Suprapubic skin (tissue), 4 donors: ENCODE measurements at regions not wholly inside any gene's neighbourhood (a gene's known extent, or its start where the extent isn't known, plus 50 kb on each side); places are given as distances from the start of the nearest gene placed in this dataset.

ENCODE experiments used
- DNase-seq, 2 donors: peaks; one replicate each; pipeline ENCODE4 v3.0.0-alpha.2; 2019; ENCODE audit warnings: low spot score in 2 of 2
- H3K27ac ChIP-seq: fragments of 200-600 bp; sonication (generic); one replicate; pipeline ENCODE4 v1.5.1; 2019
- H3K27me3 ChIP-seq: fragments of 200-600 bp; sonication (generic); one replicate; pipeline ENCODE4 v1.5.1; 2019
- H3K36me3 ChIP-seq: fragments of 200-600 bp; sonication (generic); one replicate; pipeline ENCODE4 v1.5.1; 2019
- H3K4me1 ChIP-seq: fragments of 200-600 bp; sonication (generic); one replicate; pipeline ENCODE4 v1.5.1; 2019
- H3K4me3 ChIP-seq: fragments of 200-600 bp; sonication (generic); one replicate; pipeline ENCODE4 v1.5.1; 2019; ENCODE audit warnings: mild to moderate bottlenecking
- H3K9me3 ChIP-seq: fragments of 200-600 bp; sonication (generic); one replicate; pipeline ENCODE4 v1.5.1; 2019
- EP300 ChIP-seq: sonication (generic); formaldehyde crosslinking; IDR thresholded peaks from one replicate; pipeline ENCODE4 v1.6.1; 2017; ENCODE audit warnings: antibody characterized with exemption
- POLR2A ChIP-seq, 2 donors: fragments of 450-650 bp; IDR thresholded peaks; one replicate each; pipeline ENCODE4 v1.6.1; 2017; ENCODE audit warnings: antibody characterized with exemption in 2 of 2, mild to moderate bottlenecking in 2 of 2, moderate library complexity in 2 of 2
- POLR2AphosphoS5 ChIP-seq, 3 donors: sonication (generic); formaldehyde crosslinking; IDR thresholded peaks; one replicate each; pipeline ENCODE4 v1.6.1; 2017; ENCODE audit warnings: antibody characterized with exemption in 3 of 3
- WGBS: methylation state at CpG from one replicate; pipeline ENCODE4 v1.1.5; 2018; 5-methylcytosine and 5-hydroxymethylcytosine counted together
- TF ChIP-seq, protein P1 (sequence below), 2 donors: fragments of 200-600 bp in 1 of 2; fragments of 450-650 bp in 1 of 2; sonication (generic) in 1 of 2; IDR thresholded peaks; one replicate each; pipeline ENCODE4 v1.5.1; 2016 to 2019; ENCODE audit warnings: antibody characterized with exemption in 2 of 2, mild to moderate bottlenecking in 1 of 2, moderate library complexity in 1 of 2

DNA sequence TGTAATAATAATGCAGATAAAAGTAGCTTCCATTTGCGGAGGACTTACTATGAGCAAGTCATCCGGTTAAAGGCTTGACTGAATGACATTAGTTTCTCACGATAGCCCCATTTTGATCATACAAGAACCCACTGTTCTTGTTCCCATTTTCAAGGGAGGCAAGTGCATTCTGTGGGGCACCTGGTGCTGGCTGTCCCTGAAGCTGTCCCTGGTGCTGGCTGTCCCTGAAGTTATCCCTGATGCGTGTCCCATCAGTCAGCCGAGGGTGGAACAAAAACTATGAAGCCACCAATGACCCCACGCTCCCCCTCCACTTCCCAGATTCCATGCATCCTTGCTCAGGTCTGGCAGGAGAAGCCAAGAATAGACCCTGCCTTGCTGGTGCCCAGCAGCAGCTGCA is 95.3 kb downstream of the EDN3 start:
- no peaks in the 10 kb centered on the region for H3K4me1 ChIP-seq
- peaks cover 62% of the 10 kb centered on the region for H3K27me3 ChIP-seq
- WGBS, result 85% methylated on average over 4 of the region's 6 CpGs
- DNase-seq, result no peak
- no peaks in the 10 kb centered on the region for H3K9me3 ChIP-seq
- H3K36me3 ChIP-seq, result no peaks in the 10 kb centered on the region
- H3K27ac ChIP-seq, result no peak overlapping the region
- TF ChIP-seq POLR2AphosphoS5 (IDR thresholded peaks at IDR 0.05) (no peak), POLR2A (IDR thresholded peaks at IDR 0.05) (no peak), EP300 (no peak)
- TF ChIP-seq, protein P1, sequence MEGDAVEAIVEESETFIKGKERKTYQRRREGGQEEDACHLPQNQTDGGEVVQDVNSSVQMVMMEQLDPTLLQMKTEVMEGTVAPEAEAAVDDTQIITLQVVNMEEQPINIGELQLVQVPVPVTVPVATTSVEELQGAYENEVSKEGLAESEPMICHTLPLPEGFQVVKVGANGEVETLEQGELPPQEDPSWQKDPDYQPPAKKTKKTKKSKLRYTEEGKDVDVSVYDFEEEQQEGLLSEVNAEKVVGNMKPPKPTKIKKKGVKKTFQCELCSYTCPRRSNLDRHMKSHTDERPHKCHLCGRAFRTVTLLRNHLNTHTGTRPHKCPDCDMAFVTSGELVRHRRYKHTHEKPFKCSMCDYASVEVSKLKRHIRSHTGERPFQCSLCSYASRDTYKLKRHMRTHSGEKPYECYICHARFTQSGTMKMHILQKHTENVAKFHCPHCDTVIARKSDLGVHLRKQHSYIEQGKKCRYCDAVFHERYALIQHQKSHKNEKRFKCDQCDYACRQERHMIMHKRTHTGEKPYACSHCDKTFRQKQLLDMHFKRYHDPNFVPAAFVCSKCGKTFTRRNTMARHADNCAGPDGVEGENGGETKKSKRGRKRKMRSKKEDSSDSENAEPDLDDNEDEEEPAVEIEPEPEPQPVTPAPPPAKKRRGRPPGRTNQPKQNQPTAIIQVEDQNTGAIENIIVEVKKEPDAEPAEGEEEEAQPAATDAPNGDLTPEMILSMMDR (IDR thresholded peaks at IDR 0.05), result no peak
- no peak overlapping the region for H3K4me3 ChIP-seq

DNA sequence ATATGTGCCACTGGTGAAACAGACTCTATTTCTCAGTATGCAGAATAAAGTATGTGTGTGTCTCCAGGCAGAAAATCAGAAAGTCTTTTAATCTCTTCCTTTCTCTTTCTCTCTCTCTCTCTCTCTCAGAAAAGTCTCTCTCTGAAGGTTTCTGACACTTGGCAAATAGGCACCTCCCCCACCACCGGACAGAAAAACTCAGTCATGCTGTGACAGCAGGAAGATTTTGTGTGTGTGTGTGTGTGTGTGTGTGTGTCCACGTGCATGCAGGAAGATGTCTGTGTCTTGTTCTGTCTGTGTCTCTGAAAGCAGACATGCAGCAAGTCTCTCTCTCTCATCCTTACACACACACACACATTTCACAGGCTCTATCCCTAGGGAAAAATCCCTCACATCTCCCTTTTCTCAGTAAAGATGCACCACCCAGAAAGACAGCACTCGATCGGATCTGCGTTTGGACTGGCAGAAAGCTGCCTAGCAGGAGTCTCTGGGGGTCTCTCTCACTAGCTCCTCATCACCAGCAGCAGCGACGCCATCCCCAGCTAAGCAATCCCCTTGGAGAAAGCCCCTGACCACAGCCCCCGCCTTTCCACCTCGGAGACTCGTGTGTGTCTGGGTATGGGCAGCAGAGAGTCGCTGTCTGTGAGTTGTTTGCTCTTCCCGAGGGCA is 98.3 kb downstream of the EDN3 start:
- Histone ChIP-seq H3K27ac (no peak overlapping the region), H3K4me1 (peaks cover 14% of the 10 kb centered on the region), H3K4me3 (no peak overlapping the region), H3K36me3 (no peaks in the 10 kb centered on the region), H3K9me3 (no peaks in the 10 kb centered on the region), H3K27me3 (peaks cover 85% of the 10 kb centered on the region)
- DNase-seq, result no peak
- WGBS, result 48% methylated on average over 12 of the region's 12 CpGs
- TF ChIP-seq, protein P1 (IDR thresholded peaks at IDR 0.05), result no peak
- TF ChIP-seq EP300, result no peak
- TF ChIP-seq POLR2A (IDR thresholded peaks at IDR 0.05), result no peak
- no peak for TF ChIP-seq POLR2AphosphoS5 (IDR thresholded peaks at IDR 0.05)

DNA sequence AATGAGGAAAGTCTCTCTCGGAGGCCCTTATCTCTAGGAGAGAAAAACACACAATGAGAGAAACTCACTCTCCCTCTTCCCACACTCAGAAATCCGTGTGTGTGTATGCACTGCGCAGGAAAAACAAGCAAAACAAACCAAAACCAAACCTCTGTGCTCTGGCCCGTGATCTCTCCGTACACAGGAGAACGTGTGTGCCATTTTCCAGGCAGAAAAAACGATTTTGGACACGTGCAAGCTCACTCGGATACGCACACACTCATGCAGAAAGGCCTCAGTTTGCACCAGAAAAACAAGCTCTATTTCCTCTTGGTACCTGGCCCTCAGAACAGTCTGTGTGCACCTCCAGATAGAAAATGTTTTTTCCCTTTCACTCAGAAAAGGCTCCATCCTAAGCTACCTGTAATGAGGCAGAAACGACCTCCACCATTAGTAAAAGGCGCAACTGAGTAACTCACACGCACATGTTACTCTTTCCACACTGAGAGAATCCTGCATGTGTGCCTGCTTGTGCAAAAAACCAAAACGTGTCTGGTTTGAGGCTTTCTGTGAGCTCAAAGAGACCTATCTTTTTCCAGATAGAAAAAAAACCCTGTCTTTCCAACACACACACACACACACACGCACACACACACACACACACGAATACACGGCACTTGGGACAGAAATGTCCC is 99.2 kb downstream of the EDN3 start:
- H3K9me3 ChIP-seq, result no peaks in the 10 kb centered on the region
- no peak for DNase-seq
- H3K27ac ChIP-seq, result no peak overlapping the region
- H3K4me3 ChIP-seq, result no peak overlapping the region
- H3K4me1 ChIP-seq, result peaks cover 18% of the 10 kb centered on the region
- no peaks in the 10 kb centered on the region for H3K36me3 ChIP-seq
- WGBS, result 65% methylated on average over 17 of the region's 17 CpGs
- TF ChIP-seq, protein P1 (IDR thresholded peaks at IDR 0.05), result no peak
- TF ChIP-seq POLR2AphosphoS5 (IDR thresholded peaks at IDR 0.05), result no peak
- TF ChIP-seq EP300, result no peak
- no peak for TF ChIP-seq POLR2A (IDR thresholded peaks at IDR 0.05)
- H3K27me3 ChIP-seq, result peaks cover 92% of the 10 kb centered on the region

DNA sequence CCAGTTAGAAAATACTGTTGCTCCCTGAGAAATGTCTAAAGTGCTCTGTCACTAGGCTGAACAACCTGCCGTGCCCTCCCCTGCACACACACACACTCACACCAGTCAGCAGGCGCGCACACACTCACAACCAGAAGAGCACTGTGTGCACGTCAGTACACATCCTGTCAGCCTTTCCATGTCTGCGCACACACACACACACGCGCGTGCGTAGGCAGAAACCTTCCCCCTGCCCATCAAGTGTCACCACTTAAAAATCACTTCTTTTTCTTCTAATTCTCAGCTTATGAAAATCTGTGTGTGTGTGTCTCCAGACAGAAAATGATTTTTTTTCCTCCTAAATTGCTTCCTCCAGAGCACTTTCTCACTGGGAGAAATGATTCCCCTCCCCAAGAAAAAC is 100.3 kb downstream of the EDN3 start:
- no peak for DNase-seq
- TF ChIP-seq POLR2A (IDR thresholded peaks at IDR 0.05) (no peak), POLR2AphosphoS5 (IDR thresholded peaks at IDR 0.05) (no peak), EP300 (no peak)
- TF ChIP-seq, protein P1 (IDR thresholded peaks at IDR 0.05), result no peak
- H3K9me3 ChIP-seq, result no peaks in the 10 kb centered on the region
- no peak overlapping the region for H3K27ac ChIP-seq
- no peak overlapping the region for H3K4me3 ChIP-seq
- no peaks in the 10 kb centered on the region for H3K36me3 ChIP-seq
- H3K27me3 ChIP-seq, result peaks cover 92% of the 10 kb centered on the region
- 46% methylated on average over 9 of the region's 9 CpGs for WGBS
- peaks cover 18% of the 10 kb centered on the region for H3K4me1 ChIP-seq

DNA sequence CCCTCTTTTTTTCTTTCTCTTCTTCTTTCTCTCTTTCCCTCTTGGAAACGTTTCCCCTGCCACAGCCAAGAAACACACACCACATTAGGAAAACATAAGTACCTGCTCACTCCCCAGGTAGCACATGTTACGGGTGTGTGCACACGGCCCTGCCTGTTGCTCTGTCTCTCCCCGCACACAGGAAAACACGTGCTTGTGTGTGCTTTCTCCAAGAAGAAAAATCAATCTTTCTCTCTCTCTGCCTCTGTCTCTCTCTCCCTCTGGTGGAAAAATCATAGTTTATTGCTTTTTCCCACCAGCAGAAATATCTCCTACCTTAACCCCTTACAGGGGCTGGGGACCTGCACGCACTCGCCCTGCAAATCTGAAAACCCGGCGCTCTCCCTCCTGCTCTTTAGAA is 102.3 kb downstream of the EDN3 start:
- TF ChIP-seq POLR2AphosphoS5 (IDR thresholded peaks at IDR 0.05) (no peak), EP300 (no peak), POLR2A (IDR thresholded peaks at IDR 0.05) (no peak)
- TF ChIP-seq, protein P1 (IDR thresholded peaks at IDR 0.05), result no peak
- Histone ChIP-seq H3K9me3 (no peaks in the 10 kb centered on the region), H3K27me3 (peaks cover 77% of the 10 kb centered on the region), H3K4me1 (peaks cover 18% of the 10 kb centered on the region), H3K27ac (no peak overlapping the region), H3K36me3 (no peaks in the 10 kb centered on the region), H3K4me3 (no peak overlapping the region)
- no peak for DNase-seq
- WGBS, result 22% methylated on average over 9 of the region's 9 CpGs
